Thoracic aorta (tissue), 2 donors: ENCODE measurements at regions not wholly inside any gene's neighbourhood (a gene's known extent, or its start where the extent isn't known, plus 50 kb on each side); places are given as distances from the start of the nearest gene placed in this dataset.

Source experiments
- ATAC-seq: fragments of 150-250 bp; one replicate; pipeline ENCODE4 v1.8.0; 2017; ENCODE audit warnings: low read depth; ENCODE audit not compliant: insufficient number of reproducible peaks, low FRiP score
- DNase-seq: peaks from one replicate; pipeline ENCODE4 v3.0.0-alpha.2; 2020; ENCODE audit warnings: low spot score
- H3K27ac ChIP-seq, 2 donors: fragments of 200-600 bp; sonication (generic); 1 replicate in 1 of 2; 2 replicates in 1 of 2; pipeline ENCODE4 v1.5.1; 2016; ENCODE audit warnings: mild to moderate bottlenecking in 2 of 2, moderate library complexity in 2 of 2
- H3K27me3 ChIP-seq: fragments of 200-600 bp; sonication (generic); replicated peaks from 2 replicates; pipeline ENCODE4 v1.6.0; 2016; ENCODE audit warnings: mild to moderate bottlenecking; ENCODE audit not compliant: insufficient read depth
- H3K36me3 ChIP-seq: fragments of 200-600 bp; sonication (generic); one replicate; pipeline ENCODE4 v1.5.1; 2016
- H3K4me1 ChIP-seq, 2 donors: fragments of 200-600 bp; sonication (generic); 1 replicate in 1 of 2; 2 replicates in 1 of 2; pipeline versions ENCODE4 v1.5.1 to v1.6.0; 2016; ENCODE audit warnings: low read depth in 2 of 2, mild to moderate bottlenecking in 1 of 2; ENCODE audit not compliant: control insufficient read depth in 1 of 2
- H3K4me3 ChIP-seq: fragments of 200-600 bp; sonication (generic); 2 replicates; pipeline ENCODE4 v1.5.1; 2016; ENCODE audit warnings: mild to moderate bottlenecking
- H3K9me3 ChIP-seq: fragments of 200-600 bp; sonication (generic); 2 replicates; pipeline ENCODE4 v1.5.1; 2016
- TF ChIP-seq, protein P1 (sequence below): fragments of 200-600 bp; sonication (generic); IDR thresholded peaks from one replicate; pipeline ENCODE4 v1.5.1; 2019; ENCODE audit warnings: antibody characterized with exemption

DNA sequence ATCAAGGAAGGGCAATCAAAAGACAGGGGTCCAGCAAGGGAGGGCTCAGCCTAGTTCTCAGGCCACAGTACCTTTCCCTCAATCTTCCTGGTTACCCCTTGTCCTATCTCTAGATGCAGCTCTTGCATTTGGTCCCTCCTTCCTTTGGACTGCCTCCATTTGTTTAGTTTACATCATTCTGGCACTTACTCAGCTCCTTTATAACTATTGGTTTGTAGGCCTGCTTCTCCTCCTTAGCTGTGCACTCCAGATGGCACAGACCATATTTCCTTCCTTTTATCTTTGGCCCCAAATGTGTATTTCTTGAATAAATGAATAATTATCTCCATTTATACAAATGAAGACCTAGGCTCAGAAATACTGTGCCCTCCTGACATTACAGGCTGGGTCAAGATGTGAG, 92.3 kb upstream of the AMOTL1 start:
- Histone ChIP-seq H3K27me3 (no peaks in the 10 kb centered on the region), H3K4me1 (peaks cover 0 to 24% of the 10 kb centered on the region in 2 donors), H3K36me3 (no peaks in the 10 kb centered on the region), H3K4me3 (no peak overlapping the region), H3K27ac (no peak overlapping the region), H3K9me3 (no peaks in the 10 kb centered on the region)
- DNase-seq (no peak), ATAC-seq (no peak)
- TF ChIP-seq, protein P1, sequence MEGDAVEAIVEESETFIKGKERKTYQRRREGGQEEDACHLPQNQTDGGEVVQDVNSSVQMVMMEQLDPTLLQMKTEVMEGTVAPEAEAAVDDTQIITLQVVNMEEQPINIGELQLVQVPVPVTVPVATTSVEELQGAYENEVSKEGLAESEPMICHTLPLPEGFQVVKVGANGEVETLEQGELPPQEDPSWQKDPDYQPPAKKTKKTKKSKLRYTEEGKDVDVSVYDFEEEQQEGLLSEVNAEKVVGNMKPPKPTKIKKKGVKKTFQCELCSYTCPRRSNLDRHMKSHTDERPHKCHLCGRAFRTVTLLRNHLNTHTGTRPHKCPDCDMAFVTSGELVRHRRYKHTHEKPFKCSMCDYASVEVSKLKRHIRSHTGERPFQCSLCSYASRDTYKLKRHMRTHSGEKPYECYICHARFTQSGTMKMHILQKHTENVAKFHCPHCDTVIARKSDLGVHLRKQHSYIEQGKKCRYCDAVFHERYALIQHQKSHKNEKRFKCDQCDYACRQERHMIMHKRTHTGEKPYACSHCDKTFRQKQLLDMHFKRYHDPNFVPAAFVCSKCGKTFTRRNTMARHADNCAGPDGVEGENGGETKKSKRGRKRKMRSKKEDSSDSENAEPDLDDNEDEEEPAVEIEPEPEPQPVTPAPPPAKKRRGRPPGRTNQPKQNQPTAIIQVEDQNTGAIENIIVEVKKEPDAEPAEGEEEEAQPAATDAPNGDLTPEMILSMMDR = no peak

DNA sequence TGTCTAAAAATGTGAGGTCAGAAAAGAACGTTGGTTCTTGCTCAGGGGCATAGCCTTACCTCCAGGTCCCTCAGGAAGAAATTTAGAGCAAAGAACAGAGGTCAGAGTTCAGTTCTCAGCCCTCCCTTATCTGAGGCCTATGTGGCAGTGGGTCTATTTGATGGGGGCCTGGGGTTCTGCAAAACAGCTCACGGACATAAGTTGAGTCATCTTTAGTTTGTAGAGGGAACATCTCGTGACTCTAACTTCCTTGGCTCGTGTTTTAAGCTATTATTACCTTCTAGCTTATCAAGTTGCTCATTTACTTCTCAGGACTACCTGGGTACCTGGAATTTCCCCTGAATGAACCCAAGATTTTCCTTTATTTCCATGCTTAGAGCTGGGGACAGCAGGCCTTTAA, 91.3 kb upstream of the AMOTL1 start:
- TF ChIP-seq, protein P1 = no peak
- no peaks in the 10 kb centered on the region for H3K9me3 ChIP-seq
- no peaks in the 10 kb centered on the region for H3K27me3 ChIP-seq
- peaks cover 0 to 24% of the 10 kb centered on the region in 2 donors for H3K4me1 ChIP-seq
- ATAC-seq (no peak), DNase-seq (no peak)
- no peaks in the 10 kb centered on the region for H3K36me3 ChIP-seq
- H3K27ac ChIP-seq = no peak overlapping the region
- no peak overlapping the region for H3K4me3 ChIP-seq

DNA sequence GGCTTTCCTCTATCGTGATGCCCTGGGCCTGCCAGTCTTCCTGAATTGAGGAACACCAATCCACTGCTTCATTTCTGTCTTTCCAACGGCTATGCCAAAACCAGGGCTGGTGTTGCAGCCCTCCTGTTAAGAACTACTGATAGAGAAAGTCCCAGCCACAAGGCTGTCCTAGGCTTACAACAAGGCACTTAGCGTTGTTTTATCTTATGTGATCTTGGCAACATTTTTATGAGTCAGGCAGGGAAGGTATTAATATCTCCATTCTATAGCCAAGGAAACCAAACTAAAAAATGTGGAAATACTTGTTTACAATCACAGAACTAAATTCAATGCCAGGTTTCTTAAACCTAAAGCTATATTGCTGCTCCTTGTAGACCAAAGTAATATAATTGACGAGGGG, 89.9 kb upstream of the AMOTL1 start:
- TF ChIP-seq, protein P1 = no peak
- Histone ChIP-seq H3K9me3 (no peaks in the 10 kb centered on the region), H3K27ac (no peak overlapping the region), H3K4me3 (no peak overlapping the region), H3K27me3 (no peaks in the 10 kb centered on the region), H3K36me3 (no peaks in the 10 kb centered on the region), H3K4me1 (peaks cover 0 to 23% of the 10 kb centered on the region in 2 donors)
- ATAC-seq = no peak
- DNase-seq = no peak

DNA sequence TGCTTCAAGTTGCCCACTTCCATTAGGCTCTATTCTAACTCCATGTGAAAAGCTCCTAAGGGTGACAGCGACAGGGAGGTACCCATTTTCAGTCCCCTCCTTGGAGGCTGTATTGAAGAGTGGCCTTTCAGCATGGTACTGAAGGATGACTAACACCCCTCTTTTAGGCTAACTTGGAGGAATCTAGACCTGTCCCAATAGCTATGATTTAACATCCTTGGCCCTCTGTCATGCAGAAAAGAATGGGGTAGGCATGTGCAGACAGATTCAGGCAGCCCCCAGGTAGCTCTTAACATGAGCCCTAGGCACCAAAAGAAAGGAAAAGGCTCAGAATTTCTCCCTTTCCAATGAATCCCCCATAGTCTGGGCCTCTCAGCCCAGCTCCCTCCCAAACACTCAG, 89.3 kb upstream of the AMOTL1 start:
- ATAC-seq = no peak
- no peak overlapping the region for H3K4me3 ChIP-seq

DNA sequence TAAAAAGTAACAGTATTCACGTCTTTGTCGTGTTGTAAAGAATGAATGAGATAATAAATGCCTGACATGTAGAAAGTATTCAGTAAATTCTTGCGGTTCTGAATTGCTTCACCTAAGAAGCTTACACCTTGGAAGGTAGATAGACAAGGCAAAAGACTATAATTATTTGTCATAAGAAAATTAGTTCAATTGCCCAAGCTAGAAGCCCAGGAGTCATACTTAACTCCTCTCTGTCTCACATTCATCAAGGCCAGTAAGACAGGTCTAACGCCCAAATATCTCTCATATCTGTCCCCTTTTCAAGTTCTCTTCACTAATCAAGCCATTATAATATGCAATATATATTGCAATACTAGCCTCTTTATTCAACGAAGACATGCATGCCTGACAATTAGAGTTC, 87.7 kb upstream of the AMOTL1 start:
- Histone ChIP-seq H3K4me1 (peaks cover 0 to 9% of the 10 kb centered on the region in 2 donors), H3K9me3 (peaks cover under 1% of the 10 kb centered on the region), H3K4me3 (no peak overlapping the region), H3K27ac (no peak overlapping the region), H3K27me3 (no peaks in the 10 kb centered on the region), H3K36me3 (no peaks in the 10 kb centered on the region)
- DNase-seq (no peak), ATAC-seq (no peak)
- TF ChIP-seq, protein P1 = no peak

More for the DNA sequence above, 89.3 kb upstream of the AMOTL1 start:
- Histone ChIP-seq H3K4me1 (peaks cover 0 to 16% of the 10 kb centered on the region in 2 donors), H3K36me3 (no peaks in the 10 kb centered on the region), H3K9me3 (no peaks in the 10 kb centered on the region), H3K27me3 (no peaks in the 10 kb centered on the region), H3K27ac (no peak overlapping the region)
- no peak for DNase-seq
- TF ChIP-seq, protein P1 = no peak
